ENCODE measurements at regions not wholly inside any gene's neighbourhood (a gene's known extent, or its start where the extent isn't known, plus 50 kb on each side); places are given as distances from the start of the nearest gene placed in this dataset.

- Histone ChIP-seq H2BK5ac (ENCODE audit: low read length) (no peak overlapping the region), H3K4me1 (ENCODE audit: control insufficient read depth in 2 of 2, insufficient read depth in 1 of 2, low read depth in 1 of 2, low read length in 2 of 2) (peaks cover 0 to 2% of the 10 kb centered on the region in 2 donors), H3K4me2 (ENCODE audit: insufficient read depth, low read length, poor library complexity, severe bottlenecking) (no peak overlapping the region), H2BK12ac (ENCODE audit: low read length) (no peak overlapping the region), H4K8ac (ENCODE audit: low read depth, low read length) (no peak overlapping the region), H3K18ac (ENCODE audit: low read length) (no peak overlapping the region), H3K4me3 (ENCODE audit: low read length in 2 of 2) (no peak overlapping the region), H3K79me1 (ENCODE audit: low read depth, low read length) (no peaks in the 10 kb centered on the region), H3K23ac (ENCODE audit: low read depth, low read length, poor library complexity) (no peak overlapping the region), H2AK5ac (ENCODE audit: low read depth, low read length) (no peak overlapping the region), H3K36me3 (replicated peaks in 1 of 2; ENCODE audit: control insufficient read depth in 2 of 2, insufficient read depth in 2 of 2, low read length in 2 of 2) (no peaks in the 10 kb centered on the region), H3K14ac (ENCODE audit: low read length) (no peak overlapping the region), H3K4ac (ENCODE audit: low read length) (no peak overlapping the region), H3K27me3 (ENCODE audit: control insufficient read depth in 3 of 3, insufficient read depth in 3 of 3, low read depth in 1 of 3, low read length in 3 of 3) (no peaks in the 10 kb centered on the region), H3K27ac (replicated peaks; ENCODE audit: low read length) (no peak overlapping the region), H4K91ac (ENCODE audit: low read depth, low read length, poor library complexity) (no peak overlapping the region), H2BK120ac (ENCODE audit: low read depth, low read length) (no peak overlapping the region), H3K9ac (ENCODE audit: low read depth, low read length, poor library complexity) (no peak overlapping the region), H2BK15ac (ENCODE audit: low read length) (no peak overlapping the region), H3K9me3 (replicated peaks in 1 of 2; ENCODE audit: control insufficient read depth in 2 of 2, insufficient read depth in 1 of 2, low read depth in 1 of 2, low read length in 2 of 2) (no peaks in the 10 kb centered on the region), H2AFZ (ENCODE audit: low read length) (no peak overlapping the region)
- no peak for DNase-seq (ENCODE audit: low spot score)
- WGBS, 2 donors (ENCODE audit: extremely low coverage in 2 of 2, insufficient read length in 2 of 2, insufficient replicate concordance in 1 of 2) = no CpG with 5 or more reads among the region's 2 CpGs
Measured at GRCh38 chr13:109627649-109628048, 158.7 kb downstream of the IRS2 start.

GRCh38 chr13:109626386-109627171 is 159.8 kb downstream of the IRS2 start:
- H4K91ac ChIP-seq (ENCODE audit: low read depth, low read length, poor library complexity) = no peak overlapping the region
- H2BK15ac ChIP-seq (ENCODE audit: low read length) = no peak overlapping the region
- no peak overlapping the region for H3K4me3 ChIP-seq (ENCODE audit: low read length in 2 of 2)
- no peaks in the 10 kb centered on the region for H3K9me3 ChIP-seq (replicated peaks in 1 of 2; ENCODE audit: control insufficient read depth in 2 of 2, insufficient read depth in 1 of 2, low read depth in 1 of 2, low read length in 2 of 2)
- no peak overlapping the region for H4K8ac ChIP-seq (ENCODE audit: low read depth, low read length)
- no peak overlapping the region for H3K23ac ChIP-seq (ENCODE audit: low read depth, low read length, poor library complexity)
- H3K79me1 ChIP-seq (ENCODE audit: low read depth, low read length) = no peaks in the 10 kb centered on the region
- H3K36me3 ChIP-seq (replicated peaks in 1 of 2; ENCODE audit: control insufficient read depth in 2 of 2, insufficient read depth in 2 of 2, low read length in 2 of 2) = no peaks in the 10 kb centered on the region
- peaks cover 0 to 2% of the 10 kb centered on the region in 2 donors for H3K4me1 ChIP-seq (ENCODE audit: control insufficient read depth in 2 of 2, insufficient read depth in 1 of 2, low read depth in 1 of 2, low read length in 2 of 2)
- H3K27me3 ChIP-seq (ENCODE audit: control insufficient read depth in 3 of 3, insufficient read depth in 3 of 3, low read depth in 1 of 3, low read length in 3 of 3) = no peaks in the 10 kb centered on the region
- no peak for DNase-seq (ENCODE audit: low spot score)
- no peak overlapping the region for H3K14ac ChIP-seq (ENCODE audit: low read length)
- no peak overlapping the region for H3K18ac ChIP-seq (ENCODE audit: low read length)
- H2AK5ac ChIP-seq (ENCODE audit: low read depth, low read length) = no peak overlapping the region
- no peak overlapping the region for H3K4me2 ChIP-seq (ENCODE audit: insufficient read depth, low read length, poor library complexity, severe bottlenecking)
- no peak overlapping the region for H3K4ac ChIP-seq (ENCODE audit: low read length)
- H2AFZ ChIP-seq (ENCODE audit: low read length) = no peak overlapping the region
- H2BK5ac ChIP-seq (ENCODE audit: low read length) = no peak overlapping the region
- no peak overlapping the region for H3K9ac ChIP-seq (ENCODE audit: low read depth, low read length, poor library complexity)
- no peak overlapping the region for H3K27ac ChIP-seq (replicated peaks; ENCODE audit: low read length)
- H2BK120ac ChIP-seq (ENCODE audit: low read depth, low read length) = no peak overlapping the region
- H2BK12ac ChIP-seq (ENCODE audit: low read length) = no peak overlapping the region
- WGBS, 2 donors (ENCODE audit: extremely low coverage in 2 of 2, insufficient read length in 2 of 2, insufficient replicate concordance in 1 of 2) = no CpG with 5 or more reads among the region's 8 CpGs

DNA sequence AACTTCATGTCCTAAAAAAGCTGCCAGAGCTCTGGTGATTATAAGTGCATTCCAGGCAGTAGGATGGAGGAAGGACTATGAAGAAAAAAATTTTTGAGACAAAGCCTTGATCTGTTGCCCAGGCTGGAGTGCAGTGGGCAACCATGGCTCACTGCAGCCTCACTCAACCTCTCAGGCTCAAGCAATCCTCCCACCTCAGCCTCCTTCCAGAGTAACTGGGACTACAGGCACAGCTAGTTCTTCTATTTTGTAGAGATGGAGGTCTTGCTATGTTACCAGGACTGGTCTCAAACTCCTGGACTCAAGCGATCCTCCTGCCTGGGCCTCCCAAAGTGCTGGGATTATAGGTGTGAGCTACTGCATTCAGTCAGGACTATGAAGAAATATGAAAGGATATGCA is 161.2 kb downstream of the IRS2 start:
- H3K18ac ChIP-seq (ENCODE audit: low read length) = no peak overlapping the region
- H3K9ac ChIP-seq (ENCODE audit: low read depth, low read length, poor library complexity) = no peak overlapping the region
- no peak for DNase-seq (ENCODE audit: low spot score)
- peaks cover 0 to 2% of the 10 kb centered on the region in 2 donors for H3K4me1 ChIP-seq (ENCODE audit: control insufficient read depth in 2 of 2, insufficient read depth in 1 of 2, low read depth in 1 of 2, low read length in 2 of 2)
- H3K36me3 ChIP-seq (replicated peaks in 1 of 2; ENCODE audit: control insufficient read depth in 2 of 2, insufficient read depth in 2 of 2, low read length in 2 of 2) = no peaks in the 10 kb centered on the region
- WGBS, 2 donors (ENCODE audit: extremely low coverage in 2 of 2, insufficient read length in 2 of 2, insufficient replicate concordance in 1 of 2) = no CpG with 5 or more reads among the region's 1 CpG
- no peak overlapping the region for H3K4ac ChIP-seq (ENCODE audit: low read length)
- H2BK120ac ChIP-seq (ENCODE audit: low read depth, low read length) = no peak overlapping the region
- H2BK15ac ChIP-seq (ENCODE audit: low read length) = no peak overlapping the region
- H3K23ac ChIP-seq (ENCODE audit: low read depth, low read length, poor library complexity) = no peak overlapping the region
- H3K9me3 ChIP-seq (replicated peaks in 1 of 2; ENCODE audit: control insufficient read depth in 2 of 2, insufficient read depth in 1 of 2, low read depth in 1 of 2, low read length in 2 of 2) = no peaks in the 10 kb centered on the region
- H3K4me3 ChIP-seq (ENCODE audit: low read length in 2 of 2) = no peak overlapping the region
- H2BK5ac ChIP-seq (ENCODE audit: low read length) = no peak overlapping the region
- H3K27ac ChIP-seq (replicated peaks; ENCODE audit: low read length) = no peak overlapping the region
- H4K91ac ChIP-seq (ENCODE audit: low read depth, low read length, poor library complexity) = no peak overlapping the region
- H4K8ac ChIP-seq (ENCODE audit: low read depth, low read length) = no peak overlapping the region
- H3K14ac ChIP-seq (ENCODE audit: low read length) = no peak overlapping the region
- H2AFZ ChIP-seq (ENCODE audit: low read length) = no peak overlapping the region
- H3K27me3 ChIP-seq (ENCODE audit: control insufficient read depth in 3 of 3, insufficient read depth in 3 of 3, low read depth in 1 of 3, low read length in 3 of 3) = no peaks in the 10 kb centered on the region
- no peaks in the 10 kb centered on the region for H3K79me1 ChIP-seq (ENCODE audit: low read depth, low read length)
- no peak overlapping the region for H2AK5ac ChIP-seq (ENCODE audit: low read depth, low read length)
- no peak overlapping the region for H2BK12ac ChIP-seq (ENCODE audit: low read length)
- no peak overlapping the region for H3K4me2 ChIP-seq (ENCODE audit: insufficient read depth, low read length, poor library complexity, severe bottlenecking)

DNA sequence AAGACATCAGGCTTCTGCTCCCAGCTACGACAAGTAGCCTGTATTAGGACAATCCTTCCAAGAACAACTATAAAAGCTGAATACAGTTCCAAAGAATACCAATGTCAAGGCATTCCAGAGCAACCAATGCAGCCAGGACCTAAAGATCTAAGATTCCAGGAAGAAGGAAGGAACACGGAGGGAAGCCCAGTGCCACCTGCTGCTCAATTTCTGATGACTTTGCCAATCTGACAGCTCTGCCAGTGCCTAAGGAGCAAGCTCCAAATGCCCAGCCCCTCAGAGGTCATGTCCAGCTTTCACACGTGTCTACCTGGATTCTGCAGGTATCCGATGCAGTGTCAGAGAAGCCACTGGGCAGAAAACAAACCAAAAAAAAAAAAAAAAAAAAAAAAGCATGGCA is 164.4 kb downstream of the IRS2 start:
- no peak overlapping the region for H4K91ac ChIP-seq (ENCODE audit: low read depth, low read length, poor library complexity)
- H3K27ac ChIP-seq (replicated peaks; ENCODE audit: low read length) = no peak overlapping the region
- H4K8ac ChIP-seq (ENCODE audit: low read depth, low read length) = no peak overlapping the region
- no peak overlapping the region for H2AFZ ChIP-seq (ENCODE audit: low read length)
- H3K9ac ChIP-seq (ENCODE audit: low read depth, low read length, poor library complexity) = no peak overlapping the region
- no peak for DNase-seq (ENCODE audit: low spot score)
- no peak overlapping the region for H2BK12ac ChIP-seq (ENCODE audit: low read length)
- H2BK5ac ChIP-seq (ENCODE audit: low read length) = no peak overlapping the region
- no peak overlapping the region for H3K23ac ChIP-seq (ENCODE audit: low read depth, low read length, poor library complexity)
- H3K9me3 ChIP-seq (replicated peaks in 1 of 2; ENCODE audit: control insufficient read depth in 2 of 2, insufficient read depth in 1 of 2, low read depth in 1 of 2, low read length in 2 of 2) = no peaks in the 10 kb centered on the region
- WGBS, 2 donors (ENCODE audit: extremely low coverage in 2 of 2, insufficient read length in 2 of 2, insufficient replicate concordance in 1 of 2) = no CpG with 5 or more reads among the region's 4 CpGs
- no peak overlapping the region for H3K4ac ChIP-seq (ENCODE audit: low read length)
- no peaks in the 10 kb centered on the region for H3K79me1 ChIP-seq (ENCODE audit: low read depth, low read length)
- no peak overlapping the region for H2BK15ac ChIP-seq (ENCODE audit: low read length)
- no peak overlapping the region for H3K18ac ChIP-seq (ENCODE audit: low read length)
- no peak overlapping the region for H2BK120ac ChIP-seq (ENCODE audit: low read depth, low read length)
- no peak overlapping the region for H3K4me3 ChIP-seq (ENCODE audit: low read length in 2 of 2)
- H3K36me3 ChIP-seq (replicated peaks in 1 of 2; ENCODE audit: control insufficient read depth in 2 of 2, insufficient read depth in 2 of 2, low read length in 2 of 2) = no peaks in the 10 kb centered on the region
- H3K27me3 ChIP-seq (ENCODE audit: control insufficient read depth in 3 of 3, insufficient read depth in 3 of 3, low read depth in 1 of 3, low read length in 3 of 3) = no peaks in the 10 kb centered on the region
- H2AK5ac ChIP-seq (ENCODE audit: low read depth, low read length) = no peak overlapping the region
- H3K4me2 ChIP-seq (ENCODE audit: insufficient read depth, low read length, poor library complexity, severe bottlenecking) = no peak overlapping the region
- H3K14ac ChIP-seq (ENCODE audit: low read length) = no peak overlapping the region
- peaks cover 0 to 2% of the 10 kb centered on the region in 2 donors for H3K4me1 ChIP-seq (ENCODE audit: control insufficient read depth in 2 of 2, insufficient read depth in 1 of 2, low read depth in 1 of 2, low read length in 2 of 2)

Data from neuronal stem cell (in vitro differentiated cells).